PC-3 (cell line): ENCODE measurements at regions not wholly inside any gene's neighbourhood (a gene's known extent, or its start where the extent isn't known, plus 50 kb on each side); places are given as distances from the start of the nearest gene placed in this dataset.

ENCODE experiments used
- CTCF ChIP-seq: fragments of 300-600 bp; sonication (generic); conservative IDR thresholded peaks from 2 replicates; pipeline ENCODE4 v1.5.1; 2017; ENCODE audit warnings: antibody characterized with exemption, low read depth, mild to moderate bottlenecking, low read length
- EZH2 ChIP-seq: fragments of 300-600 bp; sonication (generic); IDR thresholded peaks from one replicate; pipeline ENCODE4 v1.6.1; 2017; ENCODE audit warnings: antibody characterized with exemption, mild to moderate bottlenecking, low read length; ENCODE audit not compliant: unreplicated experiment

GRCh38 chr11:38553148-38553547 is 1955.1 kb upstream of the RAG2 start:
- TF ChIP-seq CTCF, result no peak
- TF ChIP-seq EZH2, result no peak
